H1 (cell line): ENCODE measurements at regions not wholly inside any gene's neighbourhood (a gene's known extent, or its start where the extent isn't known, plus 50 kb on each side); places are given as distances from the start of the nearest gene placed in this dataset.

Experiments
- EP300 ChIP-seq, 2 experiments: IDR thresholded peaks; 1 replicate in 1 of 2; 2 replicates in 1 of 2; pipeline ENCODE4 v1.6.1; 2011 to 2012; ENCODE audit warnings: low read depth in 2 of 2, low read length in 2 of 2, mild to moderate bottlenecking in 2 of 2, borderline replicate concordance in 1 of 2, inconsistent platforms in 1 of 2, moderate library complexity in 1 of 2

- TF ChIP-seq EP300 (IDR thresholded peaks at IDR 0.05; ENCODE audit: borderline replicate concordance in 1 of 2, low read depth in 2 of 2, low read length in 2 of 2), result no peak
Measured at GRCh38 chr11:29255401-29255800, 761.4 kb downstream of the KCNA4 start (continued).
